IMR-90 (cell line): ENCODE measurements at regions not wholly inside any gene's neighbourhood (a gene's known extent, or its start where the extent isn't known, plus 50 kb on each side); places are given as distances from the start of the nearest gene placed in this dataset.

Source experiments
- ATAC-seq: fragments of 200-7000 bp; cut with Tn5 transposase; 2 replicates; pipeline ENCODE4 v1.9.1; 2020; ENCODE audit warnings: low read depth, mild to moderate bottlenecking, moderate library complexity
- BruUV-seq: library from RNA; stranded (reverse); fragments of 400-500 nt; replicated peaks from 2 replicates; lab custom pipeline; 2021; lab: Mats Ljungman, UMichigan
- CTCF ChIA-PET: fragments of 300-600 bp; formaldehyde crosslinking; extraction: SDS; loops from one replicate; lab custom pipeline; 2021; ENCODE audit warnings: antibody characterized with exemption; lab: Yijun Ruan, JAX
- POLR2A ChIA-PET: fragments of 300-600 bp; sonication (Branson Sonifier 250); formaldehyde crosslinking; loops from one replicate; lab custom pipeline; 2022; ENCODE audit warnings: antibody characterized with exemption; ENCODE audit not compliant: unreplicated experiment; lab: Charles Lee
- DNase-seq: peaks from one replicate; pipeline ENCODE4 v3.0.0; 2013
- H2AFZ ChIP-seq: replicated peaks from 2 replicates; pipeline ENCODE3; 2013; ENCODE audit warnings: low read length, mild to moderate bottlenecking; ENCODE audit not compliant: poor library complexity
- H2AK5ac ChIP-seq: 2 replicates; pipeline ENCODE4 v1.6.1; 2013; ENCODE audit warnings: low read depth, low read length, inconsistent platforms
- H2AK9ac ChIP-seq: replicated peaks from 2 replicates; pipeline ENCODE3; 2013; ENCODE audit warnings: mild to moderate bottlenecking, low read depth, low read length, moderate library complexity; ENCODE audit not compliant: poor library complexity
- H2BK120ac ChIP-seq: 2 replicates; pipeline ENCODE4 v1.6.1; 2013; ENCODE audit warnings: low read depth, low read length, inconsistent platforms
- H2BK15ac ChIP-seq: 3 replicates; pipeline ENCODE4 v1.6.1; 2013; ENCODE audit warnings: low read depth, low read length, inconsistent platforms
- H2BK20ac ChIP-seq: 2 replicates; pipeline ENCODE4 v1.6.1; 2013; ENCODE audit warnings: low read depth, mild to moderate bottlenecking, inconsistent platforms, low read length, moderate library complexity
- H2BK5ac ChIP-seq: 2 replicates; pipeline ENCODE4 v1.6.1; 2013; ENCODE audit warnings: mild to moderate bottlenecking, low read depth, low read length, inconsistent platforms; ENCODE audit not compliant: poor library complexity, severe bottlenecking
- H3K14ac ChIP-seq: replicated peaks from 2 replicates; pipeline ENCODE4 v1.6.1; 2013; ENCODE audit warnings: low read depth, low read length, inconsistent platforms
- H3K18ac ChIP-seq: 2 replicates; pipeline ENCODE4 v1.6.1; 2013; ENCODE audit warnings: low read depth, low read length, control low read depth
- H3K23ac ChIP-seq: 2 replicates; pipeline ENCODE4 v1.6.1; 2013; ENCODE audit warnings: low read depth, low read length, inconsistent platforms
- H3K27ac ChIP-seq: 2 replicates; pipeline ENCODE4 v1.5.1; 2013; ENCODE audit warnings: mild to moderate bottlenecking, control low read depth, low read length; ENCODE audit not compliant: insufficient read depth
- H3K27me3 ChIP-seq: 2 replicates; pipeline ENCODE4 v1.6.1; 2013; ENCODE audit warnings: low read length; ENCODE audit not compliant: control insufficient read depth, insufficient read depth
- H3K36me3 ChIP-seq: 2 replicates; pipeline ENCODE4 v1.6.1; 2013; ENCODE audit warnings: low read length, mixed read lengths; ENCODE audit not compliant: control insufficient read depth, insufficient read depth
- H3K4ac ChIP-seq: 2 replicates; pipeline ENCODE4 v1.6.1; 2013; ENCODE audit warnings: low read depth, low read length, inconsistent platforms
- H3K4me1 ChIP-seq: 2 replicates; pipeline ENCODE4 v1.6.1; 2013; ENCODE audit warnings: low read length, mixed read lengths; ENCODE audit not compliant: control insufficient read depth, insufficient read depth
- H3K4me2 ChIP-seq: 2 replicates; pipeline ENCODE4 v1.6.1; 2013; ENCODE audit warnings: low read depth, mild to moderate bottlenecking, control low read depth, low read length, moderate library complexity
- H3K4me3 ChIP-seq: 2 replicates; pipeline ENCODE4 v1.5.1; 2013; ENCODE audit warnings: low read depth, mild to moderate bottlenecking, control low read depth, low read length, moderate library complexity; ENCODE audit not compliant: insufficient read depth
- H3K56ac ChIP-seq: 2 replicates; pipeline ENCODE4 v1.6.1; 2013; ENCODE audit warnings: low read length, inconsistent platforms; ENCODE audit not compliant: insufficient read depth; ENCODE audit errors: extremely low read depth
- H3K79me1 ChIP-seq, 2 experiments: 2 replicates each; pipeline ENCODE4 v1.6.1; 2013; ENCODE audit warnings: low read length in 2 of 2, inconsistent platforms in 1 of 2, low read depth in 1 of 2
- H3K9ac ChIP-seq: 2 replicates; pipeline ENCODE4 v1.6.1; 2013; ENCODE audit warnings: low read depth, low read length, control low read depth
- H3K9me1 ChIP-seq: 2 replicates; pipeline ENCODE4 v1.6.1; 2013; ENCODE audit warnings: low read length, inconsistent platforms; ENCODE audit not compliant: insufficient read depth
- H3K9me3 ChIP-seq: 2 replicates; pipeline ENCODE4 v1.6.1; 2013; ENCODE audit warnings: low read length; ENCODE audit not compliant: control insufficient read depth, insufficient read depth
- H4K20me1 ChIP-seq: 2 replicates; pipeline ENCODE4 v1.6.1; 2013; ENCODE audit warnings: low read length, inconsistent platforms; ENCODE audit not compliant: insufficient read depth
- H4K5ac ChIP-seq: 2 replicates; pipeline ENCODE4 v1.6.1; 2013; ENCODE audit warnings: mild to moderate bottlenecking, low read depth, low read length, control low read depth
- H4K8ac ChIP-seq, 2 experiments: 2 replicates each; pipeline ENCODE4 v1.6.1; 2013; ENCODE audit warnings: low read depth in 2 of 2, low read length in 2 of 2, control low read depth in 1 of 2, inconsistent platforms in 1 of 2
- H4K91ac ChIP-seq: 2 replicates; pipeline ENCODE4 v1.6.1; 2013; ENCODE audit warnings: low read depth, low read length, inconsistent platforms; ENCODE audit not compliant: insufficient read depth
- BHLHE40 ChIP-seq: fragments of 150-350 bp; IDR thresholded peaks from 2 replicates; pipeline ENCODE4 v1.6.1; 2016; ENCODE audit warnings: mild to moderate bottlenecking, low read depth, low read length
- CEBPB ChIP-seq: IDR thresholded peaks from 2 replicates; pipeline ENCODE4 v1.6.1; 2012; ENCODE audit warnings: low read depth, low read length, improper control_type of control experiment
- CHD1 ChIP-seq: IDR thresholded peaks from 2 replicates; pipeline ENCODE4 v1.6.1; 2012; ENCODE audit warnings: low read depth, low read length, improper control_type of control experiment
- MAZ ChIP-seq: IDR thresholded peaks from 2 replicates; pipeline ENCODE4 v1.6.1; 2012; ENCODE audit warnings: low read depth, mild to moderate bottlenecking, low read length, improper control_type of control experiment, moderate library complexity, borderline replicate concordance
- MXI1 ChIP-seq: IDR thresholded peaks from 2 replicates; pipeline ENCODE4 v1.6.1; 2012; ENCODE audit warnings: low read depth, mild to moderate bottlenecking, low read length, moderate library complexity, borderline replicate concordance
- POLR2A ChIP-seq: IDR thresholded peaks from 2 replicates; pipeline ENCODE4 v1.6.1; 2012; ENCODE audit warnings: mild to moderate bottlenecking, low read depth, low read length
- RFX5 ChIP-seq: IDR thresholded peaks from 2 replicates; pipeline ENCODE4 v1.8.0; 2012; ENCODE audit warnings: low read depth, mild to moderate bottlenecking, low read length, moderate library complexity
- SMC3 ChIP-seq: fragments of 150-350 bp; IDR thresholded peaks from 2 replicates; pipeline ENCODE4 v1.6.1; 2016; ENCODE audit warnings: low read depth, mild to moderate bottlenecking, antibody characterized with exemption, low read length, moderate library complexity
- WGBS, 2 experiments: methylation state at CpG; one replicate each; pipeline versions ENCODE4 v1.1.5 to v1.1.7; 2013; ENCODE audit warnings: missing lambda C conversion rate in 2 of 2; ENCODE audit not compliant: insufficient read length in 1 of 2; ENCODE audit errors: extremely low coverage in 2 of 2; 5-methylcytosine and 5-hydroxymethylcytosine counted together
- dilution Hi-C: fragments of 300-500 bp; cut with HindIII; formaldehyde crosslinking; loops from one replicate; pipeline ENCODE4 v1.14.3; 2018; ENCODE audit warnings: low sequenced_read_pairs; ENCODE audit not compliant: unreplicated experiment
- in situ Hi-C: fragments of 300-500 bp; cut with MboI; formaldehyde crosslinking; loops from 3 replicates; pipeline ENCODE4 v1.14.3; 2019; ENCODE audit warnings: low sequenced_read_pairs, inconsistent platforms, mixed read lengths
- intact Hi-C: fragments of 100-400 bp; cut with micrococcal nuclease; formaldehyde crosslinking; loops from 2 replicates; pipeline ENCODE4 v1.10.0; 2022
- TF ChIP-seq, protein P1 (sequence below): fragments of 150-350 bp; IDR thresholded peaks from 2 replicates; pipeline ENCODE4 v1.6.1; 2017; ENCODE audit warnings: mild to moderate bottlenecking, antibody characterized with exemption, low read length, low read depth

DNA sequence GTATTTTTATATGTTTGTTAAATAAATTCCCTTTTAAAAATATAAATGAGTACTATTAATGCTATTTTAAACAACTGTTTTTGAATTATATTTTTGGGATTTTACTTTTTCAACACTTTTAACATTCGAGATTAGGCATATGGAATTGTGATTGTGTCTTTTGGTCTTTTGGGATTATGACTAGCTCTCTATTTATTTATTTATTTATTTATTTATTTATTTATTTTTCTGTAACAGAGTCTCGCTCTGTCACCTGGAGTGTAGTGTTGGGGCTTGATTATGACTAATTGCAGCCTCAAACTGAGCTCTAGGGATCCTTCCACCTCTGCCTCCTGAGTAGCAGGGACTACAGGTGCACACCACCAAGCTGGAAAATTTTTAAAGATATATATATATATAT lies 1101.6 kb downstream of the FAM133A start:
- POLR2A ChIA-PET, result no interaction called here
- WGBS, 2 experiments, result no CpG with 5 or more reads among the region's 2 CpGs
- intact Hi-C loops, result no loop called here

More for the DNA sequence above, 1101.6 kb downstream of the FAM133A start:
- H3K18ac ChIP-seq, result no peak overlapping the region
- H2BK20ac ChIP-seq, result no peak overlapping the region
- H3K4ac ChIP-seq, result no peak overlapping the region
- no peak overlapping the region for H2AFZ ChIP-seq
- CTCF ChIA-PET, result no interaction called here
- H3K56ac ChIP-seq, result no peak overlapping the region
- no peaks in the 10 kb centered on the region for H3K4me1 ChIP-seq
- no peak for ATAC-seq
- in situ Hi-C loops, result no loop called here
- no peak overlapping the region for H3K27ac ChIP-seq
- H3K9me3 ChIP-seq, result no peaks in the 10 kb centered on the region
- no peak overlapping the region for H3K23ac ChIP-seq
- H4K91ac ChIP-seq, result no peak overlapping the region
- no peaks in the 10 kb centered on the region for H3K79me1 ChIP-seq
- H4K8ac ChIP-seq, result no peak overlapping the region
- no peaks in the 10 kb centered on the region for H4K20me1 ChIP-seq
- TF ChIP-seq SMC3 (no peak), BHLHE40 (no peak), RFX5 (no peak), CEBPB (no peak), MAZ (no peak), POLR2A (no peak), MXI1 (no peak), CHD1 (no peak)
- TF ChIP-seq, protein P1, sequence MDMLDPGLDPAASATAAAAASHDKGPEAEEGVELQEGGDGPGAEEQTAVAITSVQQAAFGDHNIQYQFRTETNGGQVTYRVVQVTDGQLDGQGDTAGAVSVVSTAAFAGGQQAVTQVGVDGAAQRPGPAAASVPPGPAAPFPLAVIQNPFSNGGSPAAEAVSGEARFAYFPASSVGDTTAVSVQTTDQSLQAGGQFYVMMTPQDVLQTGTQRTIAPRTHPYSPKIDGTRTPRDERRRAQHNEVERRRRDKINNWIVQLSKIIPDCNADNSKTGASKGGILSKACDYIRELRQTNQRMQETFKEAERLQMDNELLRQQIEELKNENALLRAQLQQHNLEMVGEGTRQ, result no peak
- no peak overlapping the region for H4K5ac ChIP-seq
- H3K9ac ChIP-seq, result no peak overlapping the region
- dilution Hi-C loops, result no loop called here
- no peak overlapping the region for H3K4me2 ChIP-seq
- no TSS peak for BruUV-seq
- no peak for DNase-seq
- no peak overlapping the region for H3K14ac ChIP-seq
- no peaks in the 10 kb centered on the region for H3K27me3 ChIP-seq
- no peak overlapping the region for H2BK15ac ChIP-seq
- H2BK5ac ChIP-seq, result no peak overlapping the region
- no peak overlapping the region for H2AK5ac ChIP-seq
- no peaks in the 10 kb centered on the region for H3K36me3 ChIP-seq
- no peak overlapping the region for H2BK120ac ChIP-seq
- H2AK9ac ChIP-seq, result no peak overlapping the region
- H3K9me1 ChIP-seq, result no peaks in the 10 kb centered on the region
- no peak overlapping the region for H3K4me3 ChIP-seq
